Hypothalamus (tissue), 51 donors: ENCODE measurements at regions not wholly inside any gene's neighbourhood (a gene's known extent, or its start where the extent isn't known, plus 50 kb on each side); places are given as distances from the start of the nearest gene placed in this dataset.

Experiments used
- DNase-seq, 51 donors: peaks; one replicate each; lab custom pipeline; 2025; lab: John Stamatoyannopoulos, UW

DNA sequence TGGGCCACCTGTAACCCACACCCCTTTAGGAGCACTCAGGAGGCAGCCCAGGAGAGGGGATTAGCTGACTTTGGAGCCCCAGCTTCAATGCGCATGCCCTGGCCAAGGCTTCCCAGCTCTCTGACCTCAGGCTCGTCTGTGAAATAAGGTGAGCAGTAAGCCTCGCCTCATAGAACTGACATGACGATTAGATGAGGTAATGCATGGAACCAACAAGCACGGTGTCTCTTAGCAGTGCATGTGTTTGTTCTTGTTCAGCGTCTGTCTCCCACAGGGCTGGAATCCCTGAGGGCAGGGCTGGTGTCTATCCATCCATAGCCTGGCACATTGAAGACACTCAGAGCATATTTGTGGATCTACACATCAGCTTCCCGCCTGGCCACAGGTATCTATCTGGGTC is 415.4 kb downstream of the MN1 start:
- DNase-seq = no peak

GRCh38 chr22:27387561-27387960 is 414.0 kb downstream of the MN1 start:
- no peak for DNase-seq

DNA sequence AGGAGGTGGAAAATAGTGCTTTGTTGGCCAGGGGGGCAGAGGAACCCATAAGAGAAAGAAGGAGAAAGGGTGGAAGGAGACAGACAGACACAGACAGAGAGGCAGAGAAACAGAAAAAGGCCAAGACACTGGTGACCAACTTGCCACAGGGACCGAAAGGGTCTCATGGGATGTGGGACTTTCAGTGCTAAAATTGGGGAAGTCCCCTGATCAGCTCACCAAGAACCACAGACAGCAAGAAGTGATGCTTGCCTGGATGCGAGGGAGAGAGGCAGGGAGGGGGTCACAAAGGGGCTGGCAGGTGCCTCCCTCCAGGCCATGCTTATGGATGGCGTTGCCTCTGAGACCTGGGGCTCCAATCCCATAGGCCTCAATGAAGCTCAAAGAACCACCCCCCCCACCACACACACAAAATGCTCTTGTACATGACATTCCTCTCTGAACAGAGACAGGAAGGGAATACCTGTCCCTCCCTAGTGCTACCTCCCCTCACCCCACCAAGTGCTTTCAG is 413.4 kb downstream of the MN1 start:
- no peak for DNase-seq

DNA sequence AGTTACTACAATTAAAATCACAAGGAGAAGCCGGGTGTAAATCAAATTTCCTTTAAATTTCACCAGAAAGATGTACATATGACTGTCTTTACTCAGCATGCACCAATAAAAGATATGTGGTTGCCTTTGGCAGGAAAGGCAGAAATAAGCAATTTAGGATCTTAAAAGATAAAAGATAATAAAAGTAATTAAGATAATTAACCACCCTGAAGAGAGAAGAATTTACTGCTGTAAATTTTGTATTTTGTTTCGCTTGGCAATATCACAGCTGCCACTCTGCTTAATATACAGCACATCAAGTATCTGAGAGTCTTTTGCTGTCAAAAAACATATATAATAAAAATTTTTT is 411.9 kb downstream of the MN1 start:
- DNase-seq = no peak

GRCh38 chr22:27391092-27391770 is 410.3 kb downstream of the MN1 start:
- DNase-seq = no peak

DNA sequence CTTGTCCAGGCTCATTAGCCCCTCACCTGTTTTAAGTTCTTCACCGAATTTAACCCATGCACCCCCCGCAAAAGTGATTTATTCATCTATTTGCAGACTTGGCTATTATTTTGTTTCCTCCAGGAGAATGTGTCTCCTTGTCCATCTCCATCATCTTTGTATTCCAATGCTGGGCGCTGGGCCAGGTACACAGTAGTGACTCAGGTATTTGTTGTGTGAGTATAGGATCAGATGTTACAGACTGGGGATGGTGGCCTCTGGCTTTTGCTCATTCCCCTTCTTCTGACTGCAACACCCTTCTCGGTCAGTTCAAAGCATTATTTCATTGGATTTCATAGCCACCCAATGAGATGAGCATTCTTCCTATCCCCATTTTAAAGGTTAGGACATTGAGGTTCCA is 408.2 kb downstream of the MN1 start:
- no peak for DNase-seq

DNA sequence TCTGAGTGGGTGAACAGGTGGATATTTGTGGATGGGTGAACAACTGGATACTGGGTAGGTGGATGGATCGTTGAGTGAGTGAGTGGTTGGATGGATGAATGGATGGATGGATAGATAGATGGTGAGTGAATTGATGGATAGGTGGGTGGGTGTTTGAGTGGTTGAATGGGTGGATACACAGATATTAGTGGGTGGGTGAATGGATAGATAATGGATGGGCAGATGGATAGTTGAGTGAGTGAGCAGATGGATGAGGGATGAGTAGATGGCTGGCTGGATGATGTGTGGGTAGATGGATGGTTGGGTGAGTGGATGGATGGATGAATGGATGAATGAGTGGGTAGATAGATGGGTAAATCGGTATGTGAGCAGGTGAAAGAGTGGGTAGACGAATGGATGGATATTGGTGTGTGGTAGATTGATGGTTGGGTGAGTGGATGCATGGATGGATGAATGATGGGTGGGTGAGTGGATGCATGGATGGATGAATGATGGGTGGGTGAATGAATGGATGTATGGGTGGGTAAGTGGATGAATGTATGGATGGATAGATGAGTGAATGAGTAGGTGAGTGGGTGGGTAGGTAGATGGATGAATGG is 406.7 kb downstream of the MN1 start:
- DNase-seq = no peak

DNA sequence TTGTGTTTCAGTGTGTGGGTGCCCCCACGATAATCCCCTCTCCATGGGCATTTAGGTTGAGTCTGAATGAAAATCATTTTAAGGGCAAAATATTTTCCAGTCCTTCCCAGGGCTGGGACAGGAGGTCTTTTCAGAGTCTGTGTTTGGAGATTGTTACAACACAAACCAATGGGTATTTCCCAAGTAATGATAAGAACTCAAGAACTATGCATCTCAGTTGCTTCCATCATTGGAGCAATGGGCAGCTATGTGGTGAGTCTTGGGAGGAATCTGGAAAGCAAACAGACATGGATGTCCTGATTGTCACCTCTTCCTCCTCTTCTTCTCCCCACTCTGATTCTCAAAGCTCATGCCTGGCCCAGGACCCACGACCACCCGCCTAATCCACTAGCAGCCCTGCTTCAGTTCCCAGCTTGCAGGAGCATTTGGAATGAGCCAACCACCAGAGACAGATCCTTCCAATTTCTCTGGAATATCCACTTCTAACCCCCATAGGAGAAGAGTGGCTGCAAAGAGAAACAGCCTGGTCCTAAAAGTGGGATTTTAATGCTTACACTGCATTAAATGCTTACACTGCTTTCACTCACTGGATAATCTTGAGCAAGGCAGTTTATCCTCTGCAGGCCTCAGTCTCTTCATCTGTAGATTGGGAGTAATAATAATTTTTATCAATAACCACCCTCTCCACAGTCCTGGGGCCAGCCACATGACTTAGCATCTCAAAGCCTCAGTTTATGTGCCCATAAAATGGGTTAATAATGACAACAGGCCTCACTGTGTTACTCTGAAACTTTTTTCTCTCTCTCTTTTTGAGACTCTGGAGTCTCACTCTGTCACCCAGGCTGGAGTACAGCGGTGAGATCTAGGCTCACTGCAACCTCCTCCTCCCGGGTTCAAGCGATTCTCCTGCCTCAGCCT is 404.3 kb downstream of the MN1 start:
- no peak for DNase-seq

GRCh38 chr22:27397954-27398342 is 403.6 kb downstream of the MN1 start:
- DNase-seq = no peak

GRCh38 chr22:27399161-27399560 is 402.4 kb downstream of the MN1 start:
- DNase-seq = peak in 4 of 51 donors; percentile 8 to 53 (median 36)

DNA sequence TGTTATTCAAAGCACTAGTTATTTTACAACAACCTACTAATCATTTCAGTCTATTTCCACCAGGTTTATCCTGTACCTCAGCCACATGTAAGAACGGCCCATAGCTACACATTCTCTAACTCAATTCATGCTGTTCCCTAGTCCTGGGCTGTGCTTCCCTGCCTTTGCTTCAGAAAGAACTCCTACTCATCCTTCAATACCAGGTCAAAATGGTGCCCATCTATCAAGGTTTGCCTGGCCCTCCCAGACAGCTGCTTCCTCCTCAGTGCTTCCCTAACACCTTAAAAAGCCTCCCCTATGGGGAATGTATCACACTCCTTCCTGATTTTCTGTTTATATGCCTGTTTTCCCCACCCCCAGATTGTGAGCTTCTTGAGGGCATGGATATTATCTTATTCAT is 400.7 kb downstream of the MN1 start:
- DNase-seq = no peak

GRCh38 chr22:27401321-27401720 is 400.2 kb downstream of the MN1 start:
- DNase-seq = no peak

DNA sequence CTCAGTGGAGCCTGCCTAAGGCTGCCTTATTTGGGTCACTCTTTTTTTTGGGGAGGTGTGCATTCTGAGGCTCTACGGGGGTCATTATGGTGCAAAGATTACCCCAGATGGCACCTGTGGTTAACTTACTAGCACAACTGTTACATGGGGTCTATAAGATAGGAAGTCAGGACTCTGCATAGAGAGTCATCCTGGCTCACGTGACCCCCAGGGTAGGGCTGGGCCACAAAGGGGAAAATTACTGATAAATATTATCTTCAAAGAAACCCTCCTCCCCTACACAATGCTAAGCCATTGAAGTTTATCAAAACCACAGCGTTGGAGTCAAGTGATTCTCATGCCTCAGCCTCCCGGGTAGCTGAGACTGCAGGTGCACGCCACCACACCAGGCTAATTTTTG is 397.1 kb downstream of the MN1 start:
- no peak for DNase-seq

- DNase-seq = peak in 27 of 51 donors; percentile 1 to 56 (median 10)
These were observed 395.7 kb downstream of the MN1 start for GRCh38 chr22:27405672-27406388.

GRCh38 chr22:27406389-27406861 is 395.1 kb downstream of the MN1 start:
- no peak for DNase-seq

DNA sequence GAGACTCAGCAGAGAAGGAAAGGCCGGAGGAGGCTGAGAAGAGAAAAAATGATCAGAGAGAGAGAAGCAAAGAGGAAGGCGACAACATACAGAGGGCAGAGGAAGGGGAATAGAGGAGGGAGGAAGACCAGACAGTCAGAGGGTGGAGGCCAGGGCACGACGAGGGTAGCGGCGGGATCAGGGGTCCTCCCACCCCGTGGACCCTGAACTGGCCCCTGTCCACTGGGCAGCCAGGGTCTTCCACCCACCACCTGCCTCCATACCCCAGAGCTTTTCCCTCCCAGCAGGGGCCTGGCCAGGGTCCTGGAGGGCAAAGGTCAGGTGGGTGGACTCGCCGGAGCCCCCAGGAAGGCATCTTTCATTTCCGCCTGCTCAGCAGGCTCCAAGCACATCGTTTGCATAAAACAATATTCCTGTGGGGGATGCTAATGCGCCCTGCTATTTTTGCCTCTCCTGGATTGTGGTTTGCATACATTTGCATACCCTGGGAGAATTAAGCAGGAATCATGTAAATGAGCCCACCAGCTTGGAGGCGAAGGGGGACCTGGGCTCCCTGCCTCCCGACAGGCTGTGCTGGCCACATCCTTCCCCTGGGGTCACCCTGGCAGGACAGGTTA is 394.1 kb downstream of the MN1 start:
- DNase-seq = no peak

- DNase-seq = no peak
These were observed 393.5 kb downstream of the MN1 start for GRCh38 chr22:27408068-27408467.

GRCh38 chr22:27409299-27409698 is 392.3 kb downstream of the MN1 start:
- DNase-seq = no peak

- DNase-seq = no peak
These were observed 388.6 kb downstream of the MN1 start for GRCh38 chr22:27412866-27413445.

- no peak for DNase-seq
These were observed 387.9 kb downstream of the MN1 start for GRCh38 chr22:27413702-27414101.
